ENCODE measurements at regions not wholly inside any gene's neighbourhood (a gene's known extent, or its start where the extent isn't known, plus 50 kb on each side); places are given as distances from the start of the nearest gene placed in this dataset.

GRCh38 chr2:212919238-212919637, 232.2 kb downstream of the IKZF2 start:
- TF ChIP-seq, protein P1, sequence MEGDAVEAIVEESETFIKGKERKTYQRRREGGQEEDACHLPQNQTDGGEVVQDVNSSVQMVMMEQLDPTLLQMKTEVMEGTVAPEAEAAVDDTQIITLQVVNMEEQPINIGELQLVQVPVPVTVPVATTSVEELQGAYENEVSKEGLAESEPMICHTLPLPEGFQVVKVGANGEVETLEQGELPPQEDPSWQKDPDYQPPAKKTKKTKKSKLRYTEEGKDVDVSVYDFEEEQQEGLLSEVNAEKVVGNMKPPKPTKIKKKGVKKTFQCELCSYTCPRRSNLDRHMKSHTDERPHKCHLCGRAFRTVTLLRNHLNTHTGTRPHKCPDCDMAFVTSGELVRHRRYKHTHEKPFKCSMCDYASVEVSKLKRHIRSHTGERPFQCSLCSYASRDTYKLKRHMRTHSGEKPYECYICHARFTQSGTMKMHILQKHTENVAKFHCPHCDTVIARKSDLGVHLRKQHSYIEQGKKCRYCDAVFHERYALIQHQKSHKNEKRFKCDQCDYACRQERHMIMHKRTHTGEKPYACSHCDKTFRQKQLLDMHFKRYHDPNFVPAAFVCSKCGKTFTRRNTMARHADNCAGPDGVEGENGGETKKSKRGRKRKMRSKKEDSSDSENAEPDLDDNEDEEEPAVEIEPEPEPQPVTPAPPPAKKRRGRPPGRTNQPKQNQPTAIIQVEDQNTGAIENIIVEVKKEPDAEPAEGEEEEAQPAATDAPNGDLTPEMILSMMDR (IDR thresholded peaks at IDR 0.05): no peak
- TF ChIP-seq POLR2A (IDR thresholded peaks at IDR 0.05) (no peak), POLR2AphosphoS5 (IDR thresholded peaks at IDR 0.05) (no peak)

All from transverse colon (tissue), 4 donors.